ENCODE measurements at regions not wholly inside any gene's neighbourhood (a gene's known extent, or its start where the extent isn't known, plus 50 kb on each side); places are given as distances from the start of the nearest gene placed in this dataset.

DNA sequence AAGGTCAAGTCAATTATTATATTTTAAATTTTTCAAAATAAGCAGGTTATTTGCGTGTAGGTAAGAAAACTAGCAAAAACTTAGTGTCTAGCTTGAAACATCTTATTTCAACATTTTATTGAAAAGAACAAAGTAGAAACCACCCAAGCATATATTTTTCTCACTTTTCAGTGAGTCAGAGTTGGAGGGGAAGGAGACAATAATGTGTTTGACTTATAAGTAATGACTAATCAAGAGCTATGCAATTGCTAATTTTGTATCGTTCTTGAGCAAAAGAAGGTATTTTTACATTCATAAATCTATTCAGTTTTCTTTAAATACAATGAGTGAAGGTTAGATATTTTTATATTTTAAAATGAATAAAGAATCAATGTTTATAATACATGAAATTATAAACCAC, 54.4 kb upstream of the P2RY1 start:
- DNase-seq, result no peak

DNA sequence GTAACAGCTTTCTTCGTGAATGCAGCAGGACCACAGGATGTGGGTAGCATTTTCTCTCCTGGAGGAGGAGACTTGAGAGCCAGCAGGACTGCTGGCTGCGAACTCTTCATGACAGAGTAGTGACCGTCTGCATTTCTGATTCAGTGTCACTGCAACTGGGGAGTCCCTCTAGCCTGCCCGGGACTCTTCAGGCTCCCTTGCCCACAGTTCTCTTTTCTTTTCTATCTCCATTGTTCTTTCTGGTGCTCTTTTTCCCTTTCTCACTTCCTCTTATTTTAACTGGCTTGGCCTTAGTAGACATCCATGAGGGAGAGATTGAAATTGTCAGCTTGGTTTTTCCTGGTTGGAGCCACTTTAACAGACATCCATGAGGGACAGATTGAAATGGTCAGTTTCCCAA, 49.9 kb upstream of the P2RY1 start:
- no peak for DNase-seq

Data from EL (cell line).